Stimulated activated memory B cell treated with anti-CD40 and anti-IgM and Interleukin-4, amounts not matched to agents 10 μg/mL and 1 μg/mL and 100 μg/mL, for 72 hours (primary cell): ENCODE measurements at regions not wholly inside any gene's neighbourhood (a gene's known extent, or its start where the extent isn't known, plus 50 kb on each side); places are given as distances from the start of the nearest gene placed in this dataset.
"Not testable (repeated sequence)": the region's sequence is repeated elsewhere in the genome, so short reads cannot be mapped to it uniquely, and the experiment has no call there.

ENCODE experiments used
- ATAC-seq: fragments of 150-1000 bp; cut with Tn5 transposase; 2 replicates; pipeline ENCODE4 v1.10.0; 2021
- H3K27ac Mint-ChIP-seq: one replicate; pipeline ENCODE4 v1.8.0; 2022; ENCODE audit warnings: mild to moderate bottlenecking, mixed read lengths
- H3K27me3 Mint-ChIP-seq: one replicate; pipeline ENCODE4 v1.8.0; 2022; ENCODE audit warnings: mixed read lengths
- H3K36me3 Mint-ChIP-seq: one replicate; pipeline ENCODE4 v1.8.0; 2022; ENCODE audit warnings: mixed read lengths
- H3K4me1 Mint-ChIP-seq: one replicate; pipeline ENCODE4 v1.8.0; 2022; ENCODE audit warnings: mixed read lengths
- H3K4me3 Mint-ChIP-seq: one replicate; pipeline ENCODE4 v1.8.0; 2022; ENCODE audit warnings: mild to moderate bottlenecking, moderate library complexity, mixed read lengths
- H3K9me3 Mint-ChIP-seq: one replicate; pipeline ENCODE4 v1.8.0; 2022; ENCODE audit warnings: mixed read lengths

- Mint-ChIP-seq H3K9me3 (peaks cover 1% of the 10 kb centered on the region), H3K4me1 (no peaks in the 10 kb centered on the region), H3K4me3 (no peak overlapping the region), H3K27me3 (peaks cover 9% of the 10 kb centered on the region), H3K36me3 (no peaks in the 10 kb centered on the region), H3K27ac (no peak overlapping the region)
- no peak for ATAC-seq
These were observed 167.6 kb upstream of the TMEM72 start for GRCh38 chr10:44743535-44743934.

DNA sequence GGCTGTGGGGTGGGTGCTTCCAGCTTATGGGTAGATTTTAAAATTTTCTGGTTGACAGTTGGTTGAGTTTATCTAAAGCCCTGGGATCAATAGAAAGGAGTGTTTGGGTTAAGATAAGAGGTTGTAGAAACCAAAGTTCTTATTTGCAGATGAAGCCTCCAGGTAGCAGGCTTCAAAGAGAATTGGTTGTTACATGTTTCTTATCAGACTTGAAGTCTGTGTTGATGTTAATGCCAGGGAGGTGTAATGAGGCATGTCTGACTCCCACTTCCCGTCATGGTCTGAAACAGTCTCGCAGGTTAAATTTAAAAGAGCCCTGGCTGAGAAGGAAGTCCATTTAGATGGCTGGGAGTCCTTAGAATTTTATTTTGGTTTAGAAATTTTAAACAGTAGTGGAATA, 165.2 kb upstream of the TMEM72 start:
- no peak for ATAC-seq
- peaks cover 3% of the 10 kb centered on the region for H3K9me3 Mint-ChIP-seq
- no peaks in the 10 kb centered on the region for H3K27me3 Mint-ChIP-seq
- no peak overlapping the region for H3K27ac Mint-ChIP-seq
- H3K36me3 Mint-ChIP-seq, result no peaks in the 10 kb centered on the region
- no peaks in the 10 kb centered on the region for H3K4me1 Mint-ChIP-seq
- H3K4me3 Mint-ChIP-seq, result no peak overlapping the region

GRCh38 chr10:44747593-44748172, 163.5 kb upstream of the TMEM72 start:
- ATAC-seq, result no peak
- Mint-ChIP-seq H3K9me3 (peaks cover 3% of the 10 kb centered on the region), H3K27me3 (no peaks in the 10 kb centered on the region), H3K27ac (no peak overlapping the region), H3K4me3 (no peak overlapping the region), H3K36me3 (no peaks in the 10 kb centered on the region), H3K4me1 (no peaks in the 10 kb centered on the region)

DNA sequence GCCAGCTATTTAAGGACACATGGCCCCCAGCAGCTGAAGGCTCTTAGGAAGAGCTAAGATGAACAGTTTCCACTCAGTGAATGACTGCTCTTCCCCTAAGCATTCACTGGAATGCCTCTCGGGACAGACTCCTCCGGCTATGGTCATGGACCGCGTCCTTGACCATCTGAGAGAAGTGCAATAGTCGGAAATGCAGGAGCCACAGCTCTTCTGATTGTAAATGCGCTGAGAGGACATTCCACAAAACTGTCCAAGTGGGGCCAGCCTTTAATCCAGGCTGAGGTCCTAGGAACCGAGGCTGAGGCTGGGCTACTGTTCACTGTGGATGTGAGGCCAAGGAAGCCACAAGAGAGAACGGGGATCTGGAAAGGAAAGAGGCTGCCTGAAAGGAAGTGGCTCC, 162.0 kb upstream of the TMEM72 start:
- Mint-ChIP-seq H3K27me3 (no peaks in the 10 kb centered on the region), H3K4me1 (no peaks in the 10 kb centered on the region), H3K36me3 (no peaks in the 10 kb centered on the region), H3K9me3 (peaks cover 3% of the 10 kb centered on the region), H3K4me3 (no peak overlapping the region), H3K27ac (no peak overlapping the region)
- no peak for ATAC-seq

- H3K36me3 Mint-ChIP-seq, result no peaks in the 10 kb centered on the region
- H3K4me3 Mint-ChIP-seq, result no peak overlapping the region
- no peak overlapping the region for H3K27ac Mint-ChIP-seq
- peaks cover 8% of the 10 kb centered on the region for H3K9me3 Mint-ChIP-seq
- H3K4me1 Mint-ChIP-seq, result no peaks in the 10 kb centered on the region
- no peaks in the 10 kb centered on the region for H3K27me3 Mint-ChIP-seq
- ATAC-seq, result no peak
These were observed 158.4 kb upstream of the TMEM72 start for GRCh38 chr10:44752451-44753441.

GRCh38 chr10:44754355-44754754, 156.8 kb upstream of the TMEM72 start:
- not testable (repeated sequence) for H3K4me1 Mint-ChIP-seq, H3K27ac Mint-ChIP-seq, H3K4me3 Mint-ChIP-seq, H3K36me3 Mint-ChIP-seq, ATAC-seq, H3K9me3 Mint-ChIP-seq, H3K27me3 Mint-ChIP-seq

DNA sequence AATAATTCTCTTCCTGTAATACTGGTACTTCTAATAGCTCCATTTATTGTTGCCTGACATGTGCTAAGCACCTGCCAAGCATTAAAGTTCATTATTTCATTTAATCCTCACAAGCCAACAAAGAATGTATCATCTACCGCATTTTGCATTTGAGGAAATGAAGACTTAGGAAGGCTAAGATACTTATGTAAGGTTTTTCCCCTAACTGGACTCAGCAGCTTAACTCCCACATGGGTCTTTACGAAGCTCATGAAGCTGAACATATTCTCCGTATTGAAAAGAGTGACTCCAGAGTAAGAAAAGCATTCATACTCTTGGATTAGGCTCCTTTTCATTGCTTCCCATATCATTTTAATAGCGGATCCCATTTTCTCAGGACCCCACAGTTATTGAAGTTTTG, 155.7 kb upstream of the TMEM72 start:
- Mint-ChIP-seq H3K27me3 (peaks cover 6% of the 10 kb centered on the region), H3K27ac (no peak overlapping the region), H3K4me3 (no peak overlapping the region), H3K4me1 (no peaks in the 10 kb centered on the region), H3K36me3 (no peaks in the 10 kb centered on the region), H3K9me3 (peaks cover 5% of the 10 kb centered on the region)
- no peak for ATAC-seq

DNA sequence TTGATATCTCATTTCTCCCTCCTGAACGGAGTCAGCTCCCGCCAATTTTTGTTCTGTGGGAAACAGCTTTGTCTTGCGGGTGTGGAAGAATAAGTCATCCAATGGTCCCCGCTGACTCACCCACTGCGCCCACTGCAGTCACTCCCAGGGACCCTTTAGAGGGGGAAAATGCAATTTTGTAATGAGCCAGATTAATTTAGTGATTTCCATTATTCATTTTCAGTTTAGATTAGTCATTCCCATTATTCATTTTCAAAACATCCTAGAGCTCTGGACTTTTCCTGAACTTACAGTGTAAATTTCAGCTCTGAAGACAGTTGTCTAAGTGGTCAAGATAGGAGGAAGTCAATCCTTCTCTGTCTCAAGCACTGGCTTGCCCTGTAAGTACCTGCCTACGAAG, 154.9 kb upstream of the TMEM72 start:
- H3K27me3 Mint-ChIP-seq, result peaks cover 6% of the 10 kb centered on the region
- H3K4me3 Mint-ChIP-seq, result no peak overlapping the region
- peaks cover 5% of the 10 kb centered on the region for H3K9me3 Mint-ChIP-seq
- H3K4me1 Mint-ChIP-seq, result no peaks in the 10 kb centered on the region
- ATAC-seq, result no peak
- no peak overlapping the region for H3K27ac Mint-ChIP-seq
- H3K36me3 Mint-ChIP-seq, result no peaks in the 10 kb centered on the region

- Mint-ChIP-seq H3K27ac (no peak overlapping the region), H3K36me3 (no peaks in the 10 kb centered on the region), H3K27me3 (peaks cover 6% of the 10 kb centered on the region), H3K4me3 (no peak overlapping the region), H3K4me1 (no peaks in the 10 kb centered on the region), H3K9me3 (peaks cover 5% of the 10 kb centered on the region)
- ATAC-seq, result no peak
These were observed 153.5 kb upstream of the TMEM72 start for GRCh38 chr10:44757551-44758205.

DNA sequence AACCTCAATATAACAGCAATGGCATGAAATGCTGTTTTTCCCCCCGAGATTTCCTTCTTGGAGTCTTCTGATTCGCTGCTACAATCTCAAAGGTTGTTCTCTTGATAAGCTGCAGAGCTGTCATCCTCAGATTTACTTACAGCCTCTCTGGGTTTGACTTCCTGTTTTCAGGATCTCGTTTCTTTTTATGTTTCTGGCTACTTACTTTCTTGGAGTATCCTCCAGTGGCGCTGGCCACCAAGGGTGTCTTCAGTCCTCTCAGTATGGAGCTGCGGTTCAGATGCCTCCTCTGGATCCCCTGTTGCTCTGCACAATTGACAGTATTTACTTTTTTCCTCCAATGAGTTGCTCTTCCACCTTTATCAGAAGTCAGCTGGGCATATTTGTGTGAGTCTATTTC, 152.0 kb upstream of the TMEM72 start:
- Mint-ChIP-seq H3K4me3 (no peak overlapping the region), H3K9me3 (peaks cover 5% of the 10 kb centered on the region), H3K36me3 (no peaks in the 10 kb centered on the region), H3K4me1 (no peaks in the 10 kb centered on the region), H3K27me3 (peaks cover 6% of the 10 kb centered on the region), H3K27ac (no peak overlapping the region)
- ATAC-seq, result no peak

GRCh38 chr10:44760513-44760912, 150.6 kb upstream of the TMEM72 start:
- Mint-ChIP-seq H3K4me1 (no peaks in the 10 kb centered on the region), H3K4me3 (no peak overlapping the region), H3K36me3 (no peaks in the 10 kb centered on the region), H3K9me3 (peaks cover 8% of the 10 kb centered on the region), H3K27ac (no peak overlapping the region), H3K27me3 (peaks cover 6% of the 10 kb centered on the region)
- no peak for ATAC-seq

GRCh38 chr10:44761076-44761475, 150.1 kb upstream of the TMEM72 start:
- Mint-ChIP-seq H3K9me3 (peaks cover 11% of the 10 kb centered on the region), H3K27me3 (peaks cover 6% of the 10 kb centered on the region), H3K4me1 (no peaks in the 10 kb centered on the region), H3K27ac (no peak overlapping the region), H3K36me3 (no peaks in the 10 kb centered on the region), H3K4me3 (no peak overlapping the region)
- ATAC-seq, result no peak

DNA sequence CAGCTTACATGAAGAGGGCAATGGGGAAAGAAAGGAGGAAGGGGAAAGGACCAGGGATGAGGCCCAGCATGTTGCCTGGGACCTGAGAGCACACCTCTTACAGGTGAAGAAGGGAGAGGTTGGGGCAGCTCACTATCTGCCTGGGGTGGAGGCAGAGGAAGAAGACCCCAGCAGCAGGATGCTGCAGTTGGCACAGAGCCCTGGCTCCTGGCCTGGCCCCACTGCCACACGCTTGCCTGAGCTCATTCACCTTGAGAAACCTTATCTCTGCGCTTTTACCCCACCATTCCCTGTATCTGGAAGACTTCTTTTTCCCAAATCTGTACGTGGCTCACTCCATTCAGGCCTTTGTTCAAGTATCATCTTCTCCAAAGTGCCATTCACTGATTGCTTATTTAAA, 147.8 kb upstream of the TMEM72 start:
- peaks cover 3% of the 10 kb centered on the region for H3K27me3 Mint-ChIP-seq
- H3K4me1 Mint-ChIP-seq, result no peaks in the 10 kb centered on the region
- ATAC-seq, result no peak
- H3K27ac Mint-ChIP-seq, result no peak overlapping the region
- no peak overlapping the region for H3K4me3 Mint-ChIP-seq
- no peaks in the 10 kb centered on the region for H3K36me3 Mint-ChIP-seq
- peaks cover 5% of the 10 kb centered on the region for H3K9me3 Mint-ChIP-seq

- Mint-ChIP-seq H3K4me3 (no peak overlapping the region), H3K4me1 (no peaks in the 10 kb centered on the region), H3K27ac (no peak overlapping the region), H3K9me3 (peaks cover 5% of the 10 kb centered on the region), H3K36me3 (no peaks in the 10 kb centered on the region), H3K27me3 (no peaks in the 10 kb centered on the region)
- no peak for ATAC-seq
These were observed 145.8 kb upstream of the TMEM72 start for GRCh38 chr10:44765299-44765698.

DNA sequence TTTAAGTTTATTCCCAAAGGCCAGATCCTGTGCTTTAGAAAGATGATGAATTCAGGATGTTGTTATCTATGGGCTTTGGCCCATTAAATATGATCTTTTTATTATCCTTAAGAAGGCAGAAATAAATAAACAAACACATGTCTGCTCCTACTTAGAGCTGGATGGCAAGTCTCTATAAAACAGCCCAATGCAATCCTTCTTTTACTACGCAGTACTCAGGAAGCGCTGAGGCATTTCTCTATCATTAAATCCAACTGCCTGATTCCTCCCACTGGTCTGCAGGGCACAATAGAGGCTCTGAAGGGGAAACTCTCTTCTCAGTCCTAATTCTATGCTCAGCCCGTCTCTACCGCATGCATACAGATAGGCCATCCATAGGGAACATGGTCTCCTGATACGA, 144.5 kb upstream of the TMEM72 start:
- Mint-ChIP-seq H3K36me3 (no peaks in the 10 kb centered on the region), H3K9me3 (peaks cover 5% of the 10 kb centered on the region), H3K4me1 (no peaks in the 10 kb centered on the region), H3K27me3 (no peaks in the 10 kb centered on the region), H3K27ac (no peak overlapping the region), H3K4me3 (no peak overlapping the region)
- no peak for ATAC-seq

DNA sequence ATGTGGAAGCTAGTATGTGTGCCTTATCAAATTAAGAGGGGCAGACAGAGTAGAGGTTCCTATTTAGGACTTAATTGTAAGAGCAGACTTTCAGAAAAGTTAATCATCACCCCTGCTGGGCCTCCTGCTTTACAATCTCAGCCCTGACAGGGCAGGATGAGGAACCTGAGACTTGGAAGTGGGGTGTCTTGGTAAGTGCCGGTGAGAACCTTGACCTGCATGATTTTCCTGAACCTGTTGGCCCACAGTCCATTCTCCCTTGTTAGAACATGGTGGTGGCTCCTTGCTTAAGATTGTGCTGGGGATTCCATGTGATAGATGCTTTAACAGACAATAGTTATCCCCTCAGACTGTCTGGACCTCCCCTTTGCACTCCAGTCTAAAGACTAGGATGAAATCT, 141.7 kb upstream of the TMEM72 start:
- H3K4me1 Mint-ChIP-seq, result no peaks in the 10 kb centered on the region
- H3K36me3 Mint-ChIP-seq, result no peaks in the 10 kb centered on the region
- no peak overlapping the region for H3K27ac Mint-ChIP-seq
- peaks cover 5% of the 10 kb centered on the region for H3K9me3 Mint-ChIP-seq
- no peaks in the 10 kb centered on the region for H3K27me3 Mint-ChIP-seq
- ATAC-seq, result no peak
- H3K4me3 Mint-ChIP-seq, result no peak overlapping the region
